ENCODE measurements at regions not wholly inside any gene's neighbourhood (a gene's known extent, or its start where the extent isn't known, plus 50 kb on each side); places are given as distances from the start of the nearest gene placed in this dataset.

DNA sequence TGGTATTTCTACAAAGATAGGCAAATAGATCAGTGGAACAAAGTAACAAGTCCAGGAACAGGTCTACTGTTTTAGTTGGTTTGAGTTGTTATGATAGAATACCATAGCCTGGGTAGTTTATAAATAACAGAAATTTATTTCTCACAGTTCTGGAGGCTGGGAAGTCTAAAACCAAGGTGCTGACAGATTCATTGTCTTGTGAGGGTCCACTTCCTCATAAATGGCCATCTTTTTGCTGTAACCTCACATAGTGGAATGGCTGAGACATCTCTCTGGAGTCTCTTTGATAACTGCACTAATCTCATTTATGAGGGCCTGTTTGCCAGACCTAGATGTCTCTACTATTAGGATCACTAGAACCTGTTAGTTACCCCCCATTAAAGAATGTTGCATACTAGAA is 152.3 kb upstream of the MYRIP start:
- TF ChIP-seq CTCF (IDR thresholded peaks at IDR 0.05; ENCODE audit: poor library complexity) = no peak
- no peak for TF ChIP-seq EZH2 (IDR thresholded peaks at IDR 0.05; ENCODE audit: borderline replicate concordance)
- no peak for TF ChIP-seq EZH2phosphoT487 (IDR thresholded peaks at IDR 0.05; ENCODE audit: low read depth, severe bottlenecking, unreplicated experiment)
- Histone ChIP-seq H3K27ac (no peak overlapping the region), H3K36me3 (replicated peaks; ENCODE audit: insufficient read depth, low read depth) (no peaks in the 10 kb centered on the region), H3K4me2 (no peak overlapping the region), H3K27me3 (no peaks in the 10 kb centered on the region), H3K4me3 (no peak overlapping the region), H3K79me2 (no peaks in the 10 kb centered on the region), H3K4me1 (ENCODE audit: insufficient read depth) (no peaks in the 10 kb centered on the region), H3K9me2 (replicated peaks; ENCODE audit: insufficient read depth) (no peaks in the 10 kb centered on the region), H4K20me1 (ENCODE audit: insufficient read depth, poor library complexity, severe bottlenecking) (no peaks in the 10 kb centered on the region), H3K9me3 (ENCODE audit: low read depth) (no peaks in the 10 kb centered on the region), H2AFZ (no peak overlapping the region)
- no peak for DNase-seq (ENCODE audit: low spot score)

- H3K4me2 ChIP-seq = no peak overlapping the region
- no peaks in the 10 kb centered on the region for H3K9me2 ChIP-seq (replicated peaks; ENCODE audit: insufficient read depth)
- no peak overlapping the region for H2AFZ ChIP-seq
- DNase-seq (ENCODE audit: low spot score) = no peak
- no peaks in the 10 kb centered on the region for H3K9me3 ChIP-seq (ENCODE audit: low read depth)
- H4K20me1 ChIP-seq (ENCODE audit: insufficient read depth, poor library complexity, severe bottlenecking) = no peaks in the 10 kb centered on the region
- H3K4me3 ChIP-seq = no peak overlapping the region
- WGBS (ENCODE audit: low lambda C conversion rate, missing lambda C conversion rate) = 100% methylated on average over 1 of the region's 1 CpG
- no peaks in the 10 kb centered on the region for H3K4me1 ChIP-seq (ENCODE audit: insufficient read depth)
- H3K79me2 ChIP-seq = no peaks in the 10 kb centered on the region
- TF ChIP-seq CTCF (IDR thresholded peaks at IDR 0.05; ENCODE audit: poor library complexity) (no peak), EZH2phosphoT487 (IDR thresholded peaks at IDR 0.05; ENCODE audit: low read depth, severe bottlenecking, unreplicated experiment) (no peak), EZH2 (IDR thresholded peaks at IDR 0.05; ENCODE audit: borderline replicate concordance) (no peak)
- no peaks in the 10 kb centered on the region for H3K27me3 ChIP-seq
- H3K36me3 ChIP-seq (replicated peaks; ENCODE audit: insufficient read depth, low read depth) = no peaks in the 10 kb centered on the region
- no peak overlapping the region for H3K27ac ChIP-seq
These were observed 151.6 kb upstream of the MYRIP start for GRCh38 chr3:39657775-39658174.

GRCh38 chr3:39664931-39665330 is 144.5 kb upstream of the MYRIP start:
- H3K9me3 ChIP-seq (ENCODE audit: low read depth) = no peaks in the 10 kb centered on the region
- no peaks in the 10 kb centered on the region for H4K20me1 ChIP-seq (ENCODE audit: insufficient read depth, poor library complexity, severe bottlenecking)
- H3K27ac ChIP-seq = no peak overlapping the region
- no peak overlapping the region for H3K4me3 ChIP-seq
- H3K4me2 ChIP-seq = no peak overlapping the region
- peaks cover 5% of the 10 kb centered on the region for H3K27me3 ChIP-seq
- no peaks in the 10 kb centered on the region for H3K36me3 ChIP-seq (replicated peaks; ENCODE audit: insufficient read depth, low read depth)
- H3K9me2 ChIP-seq (replicated peaks; ENCODE audit: insufficient read depth) = no peaks in the 10 kb centered on the region
- DNase-seq (ENCODE audit: low spot score) = no peak
- no peaks in the 10 kb centered on the region for H3K79me2 ChIP-seq
- H3K4me1 ChIP-seq (ENCODE audit: insufficient read depth) = no peaks in the 10 kb centered on the region
- TF ChIP-seq EZH2 (IDR thresholded peaks at IDR 0.05; ENCODE audit: borderline replicate concordance) (no peak), EZH2phosphoT487 (IDR thresholded peaks at IDR 0.05; ENCODE audit: low read depth, severe bottlenecking, unreplicated experiment) (no peak), CTCF (IDR thresholded peaks at IDR 0.05; ENCODE audit: poor library complexity) (no peak)
- 90% methylated on average over 4 of the region's 4 CpGs for WGBS (ENCODE audit: low lambda C conversion rate, missing lambda C conversion rate)
- no peak overlapping the region for H2AFZ ChIP-seq

GRCh38 chr3:39665441-39665840 is 144.0 kb upstream of the MYRIP start:
- no peak overlapping the region for H3K4me3 ChIP-seq
- H3K4me2 ChIP-seq = no peak overlapping the region
- H3K27me3 ChIP-seq = peaks cover 5% of the 10 kb centered on the region
- no peaks in the 10 kb centered on the region for H3K9me2 ChIP-seq (replicated peaks; ENCODE audit: insufficient read depth)
- H3K36me3 ChIP-seq (replicated peaks; ENCODE audit: insufficient read depth, low read depth) = no peaks in the 10 kb centered on the region
- TF ChIP-seq EZH2 (IDR thresholded peaks at IDR 0.05; ENCODE audit: borderline replicate concordance) = no peak
- TF ChIP-seq EZH2phosphoT487 (IDR thresholded peaks at IDR 0.05; ENCODE audit: low read depth, severe bottlenecking, unreplicated experiment) = no peak
- TF ChIP-seq CTCF (IDR thresholded peaks at IDR 0.05; ENCODE audit: poor library complexity) = no peak
- H3K27ac ChIP-seq = no peak overlapping the region
- H4K20me1 ChIP-seq (ENCODE audit: insufficient read depth, poor library complexity, severe bottlenecking) = no peaks in the 10 kb centered on the region
- no peak overlapping the region for H2AFZ ChIP-seq
- H3K9me3 ChIP-seq (ENCODE audit: low read depth) = no peaks in the 10 kb centered on the region
- no peaks in the 10 kb centered on the region for H3K4me1 ChIP-seq (ENCODE audit: insufficient read depth)
- no peaks in the 10 kb centered on the region for H3K79me2 ChIP-seq
- DNase-seq (ENCODE audit: low spot score) = no peak

All from hepatocyte (in vitro differentiated cells).